Upper lobe of left lung (tissue), 6 donors: ENCODE measurements at regions not wholly inside any gene's neighbourhood (a gene's known extent, or its start where the extent isn't known, plus 50 kb on each side); places are given as distances from the start of the nearest gene placed in this dataset.

Source experiments
- ATAC-seq, 2 donors: fragments of 200-7000 bp; cut with Tn5 transposase; one replicate each; pipeline ENCODE4 v1.9.1; 2022; ENCODE audit warnings: mild to moderate bottlenecking in 2 of 2, moderate library complexity in 2 of 2; ENCODE audit not compliant: low FRiP score in 2 of 2
- DNase-seq, 2 donors: peaks; one replicate each; pipeline ENCODE4 v3.0.0-alpha.2; 2019 to 2020
- H3K27ac ChIP-seq, 4 donors: fragments of 200-600 bp; sonication (generic); one replicate each; pipeline ENCODE4 v1.5.1; 2016 to 2019
- H3K27me3 ChIP-seq, 4 donors: fragments of 200-600 bp; sonication (generic); one replicate each; pipeline ENCODE4 v1.5.1; 2017 to 2019
- H3K36me3 ChIP-seq, 4 donors: fragments of 200-600 bp; sonication (generic); one replicate each; pipeline ENCODE4 v1.5.1; 2016 to 2019
- H3K4me1 ChIP-seq, 4 donors: fragments of 200-600 bp; sonication (generic); one replicate each; pipeline ENCODE4 v1.5.1; 2018 to 2019
- H3K4me3 ChIP-seq, 4 donors: fragments of 200-600 bp; sonication (generic); one replicate each; pipeline ENCODE4 v1.5.1; 2017 to 2019; ENCODE audit warnings: mild to moderate bottlenecking in 2 of 4, moderate library complexity in 1 of 4
- H3K9me3 ChIP-seq, 4 donors: fragments of 200-600 bp; sonication (generic); one replicate each; pipeline ENCODE4 v1.5.1; 2018 to 2019
- CTCF ChIP-seq, 6 experiments: fragments of 450-650 bp in 4 of 6; fragments of 200-600 bp in 2 of 6; sonication (generic) in 2 of 6; IDR thresholded peaks; one replicate each; pipeline ENCODE4 v1.5.1; 2016 to 2019; ENCODE audit warnings: antibody characterized with exemption in 6 of 6
- EP300 ChIP-seq, 4 donors: sonication (generic); formaldehyde crosslinking; IDR thresholded peaks; one replicate each; pipeline ENCODE4 v1.5.1; 2017; ENCODE audit warnings: antibody characterized with exemption in 4 of 4, control low read depth in 2 of 4
- POLR2A ChIP-seq, 4 donors: fragments of 450-650 bp; IDR thresholded peaks; one replicate each; pipeline ENCODE4 v1.5.1; 2016 to 2017; ENCODE audit warnings: antibody characterized with exemption in 4 of 4, mild to moderate bottlenecking in 2 of 4
- POLR2AphosphoS5 ChIP-seq, 2 donors: sonication (generic); formaldehyde crosslinking; IDR thresholded peaks; one replicate each; pipeline ENCODE4 v1.5.1; 2017; ENCODE audit warnings: antibody characterized with exemption in 2 of 2
- WGBS, 2 donors: methylation state at CpG; one replicate each; pipeline ENCODE4 v1.1.5; 2017 to 2018; 5-methylcytosine and 5-hydroxymethylcytosine counted together
- donor health status: DM: no; HTN: no; CAD: no; lungs with moderate emphysema.
- donor health status: DM: no; HTN: yes; CAD: no; lungs with severe emphysema.

GRCh38 chr3:30273304-30274072 lies 332.9 kb upstream of the TGFBR2 start:
- WGBS, 2 donors, result 65 to 90% methylated on average over 2 of the region's 2 CpGs
- ATAC-seq (no peak), DNase-seq (no peak)
- Histone ChIP-seq H3K27me3 (no peaks in the 10 kb centered on the region), H3K9me3 (no peaks in the 10 kb centered on the region), H3K4me3 (no peak overlapping the region), H3K36me3 (no peaks in the 10 kb centered on the region), H3K4me1 (no peaks in the 10 kb centered on the region), H3K27ac (no peak overlapping the region)
- TF ChIP-seq POLR2AphosphoS5 (IDR thresholded peaks at IDR 0.05), result no peak
- TF ChIP-seq POLR2A (IDR thresholded peaks at IDR 0.05), result no peak
- TF ChIP-seq CTCF (IDR thresholded peaks at IDR 0.05), result no peak
- no peak for TF ChIP-seq EP300 (IDR thresholded peaks at IDR 0.05)

DNA sequence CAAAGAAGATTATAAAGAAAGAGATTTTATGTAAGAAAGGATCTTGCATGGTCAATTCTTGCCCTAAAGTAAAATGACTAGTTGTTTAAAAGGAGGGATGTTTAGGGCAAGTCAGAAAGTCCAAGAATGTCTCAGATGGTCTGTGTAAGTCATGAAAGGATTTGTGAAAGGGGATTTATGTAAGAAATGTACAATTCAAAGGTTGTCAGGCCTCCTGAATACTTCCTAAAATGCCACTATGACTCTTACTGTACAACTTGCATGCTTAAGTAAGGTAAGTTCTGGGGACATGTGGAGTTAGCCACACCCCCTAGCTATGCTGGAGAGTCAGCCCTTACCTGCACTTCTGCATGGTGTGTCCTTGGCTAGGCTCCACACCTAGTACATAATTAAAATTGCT lies 328.9 kb upstream of the TGFBR2 start:
- Histone ChIP-seq H3K4me1 (no peaks in the 10 kb centered on the region), H3K9me3 (no peaks in the 10 kb centered on the region), H3K36me3 (no peaks in the 10 kb centered on the region), H3K4me3 (no peak overlapping the region), H3K27me3 (no peaks in the 10 kb centered on the region), H3K27ac (no peak overlapping the region)
- DNase-seq (no peak), ATAC-seq (no peak)
- TF ChIP-seq CTCF (IDR thresholded peaks at IDR 0.05) (no peak), POLR2A (IDR thresholded peaks at IDR 0.05) (no peak), EP300 (IDR thresholded peaks at IDR 0.05) (no peak), POLR2AphosphoS5 (IDR thresholded peaks at IDR 0.05) (no peak)

- H3K4me1 ChIP-seq, result peaks cover 0 to 14% (median 9%) of the 10 kb centered on the region in 4 donors
- H3K4me3 ChIP-seq, result no peak overlapping the region
- no peaks in the 10 kb centered on the region for H3K36me3 ChIP-seq
- H3K9me3 ChIP-seq, result no peaks in the 10 kb centered on the region
- TF ChIP-seq POLR2AphosphoS5 (IDR thresholded peaks at IDR 0.05) (no peak), EP300 (IDR thresholded peaks at IDR 0.05) (no peak), CTCF (IDR thresholded peaks at IDR 0.05) (no peak), POLR2A (IDR thresholded peaks at IDR 0.05) (no peak)
- DNase-seq (no peak), ATAC-seq (no peak)
- no peaks in the 10 kb centered on the region for H3K27me3 ChIP-seq
- no peak overlapping the region for H3K27ac ChIP-seq
- 86 to 96% methylated on average over 1 of the region's 1 CpG for WGBS, 2 donors
These were observed 324.9 kb upstream of the TGFBR2 start for GRCh38 chr3:30281526-30281925.

- H3K9me3 ChIP-seq, result no peaks in the 10 kb centered on the region
- peak in 1 of 2 donors; percentile 86 for ATAC-seq
- DNase-seq, result no peak
- TF ChIP-seq POLR2AphosphoS5 (IDR thresholded peaks at IDR 0.05), result no peak
- no peak for TF ChIP-seq EP300 (IDR thresholded peaks at IDR 0.05)
- no peak for TF ChIP-seq POLR2A (IDR thresholded peaks at IDR 0.05)
- no peak for TF ChIP-seq CTCF (IDR thresholded peaks at IDR 0.05)
- WGBS, 2 donors, result 80 to 82% methylated on average over 3 of the region's 3 CpGs
- no peaks in the 10 kb centered on the region for H3K27me3 ChIP-seq
- H3K4me1 ChIP-seq, result peaks cover 0 to 17% (median 11%) of the 10 kb centered on the region in 4 donors
- no peak overlapping the region for H3K27ac ChIP-seq
- no peak overlapping the region for H3K4me3 ChIP-seq
- H3K36me3 ChIP-seq, result no peaks in the 10 kb centered on the region
These were observed 324.2 kb upstream of the TGFBR2 start for GRCh38 chr3:30282154-30282696.
